ENCODE measurements at regions not wholly inside any gene's neighbourhood (a gene's known extent, or its start where the extent isn't known, plus 50 kb on each side); places are given as distances from the start of the nearest gene placed in this dataset.

DNA sequence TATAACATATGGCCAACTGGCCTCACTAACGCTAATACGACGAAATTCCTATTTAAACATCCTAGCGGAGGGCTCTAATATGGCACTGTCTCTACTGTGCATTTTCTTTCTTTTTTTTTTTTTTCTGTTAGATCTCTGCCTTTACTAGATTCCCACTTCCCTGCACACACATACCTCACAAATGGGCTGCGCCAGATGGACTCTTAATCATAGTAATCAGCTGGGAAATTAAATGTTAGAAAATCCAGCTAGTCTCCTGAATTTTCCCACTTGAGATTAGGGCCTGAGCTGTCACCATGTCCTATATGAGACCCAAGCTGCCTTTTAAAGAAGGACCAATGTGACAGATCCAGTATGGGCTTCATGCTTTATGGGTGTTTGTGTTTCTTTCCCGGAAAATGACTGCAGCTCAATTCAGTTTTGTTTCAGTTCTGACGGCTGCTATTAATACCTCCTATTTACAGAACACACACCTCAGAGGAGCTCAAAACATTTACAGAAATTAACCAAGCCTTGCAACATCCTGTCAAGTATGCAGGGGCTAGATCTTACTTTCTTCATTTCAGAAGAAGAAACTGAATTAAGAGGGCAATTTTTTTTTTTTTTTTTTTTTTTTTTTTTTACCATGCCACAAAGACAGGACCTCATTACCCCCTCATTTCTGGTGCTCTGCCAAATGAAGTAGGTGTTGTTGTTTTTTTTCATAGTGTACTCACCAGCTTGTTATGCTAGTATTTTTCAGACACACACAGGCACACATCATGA is 49.8 kb upstream of the BLID start:
- DNase-seq, result no peak
